Hepatocyte (in vitro differentiated cells): ENCODE measurements at regions not wholly inside any gene's neighbourhood (a gene's known extent, or its start where the extent isn't known, plus 50 kb on each side); places are given as distances from the start of the nearest gene placed in this dataset.

Experiments
- DNase-seq: peaks from one replicate; pipeline ENCODE4 v3.0.0-alpha.2; 2016; ENCODE audit warnings: low spot score
- H2AFZ ChIP-seq: fragments of 200-600 bp; sonication (generic); 2 replicates; pipeline ENCODE4 v1.6.0; 2016; ENCODE audit warnings: antibody characterized with exemption, mild to moderate bottlenecking
- H3K27ac ChIP-seq: fragments of 200-600 bp; sonication (generic); 2 replicates; pipeline ENCODE4 v1.5.1; 2016; ENCODE audit warnings: mild to moderate bottlenecking
- H3K27me3 ChIP-seq: fragments of 200-600 bp; sonication (generic); 2 replicates; pipeline ENCODE4 v1.6.1; 2016
- H3K36me3 ChIP-seq: fragments of 200-600 bp; sonication (generic); replicated peaks from 2 replicates; pipeline ENCODE4 v1.5.1; 2016; ENCODE audit warnings: low read depth; ENCODE audit not compliant: insufficient read depth
- H3K4me1 ChIP-seq: fragments of 200-600 bp; sonication (generic); 2 replicates; pipeline ENCODE4 v1.5.1; 2016; ENCODE audit warnings: mild to moderate bottlenecking, moderate library complexity; ENCODE audit not compliant: insufficient read depth
- H3K4me2 ChIP-seq: fragments of 200-600 bp; sonication (generic); 2 replicates; pipeline ENCODE4 v1.6.0; 2016
- H3K4me3 ChIP-seq: fragments of 200-600 bp; sonication (generic); 2 replicates; pipeline ENCODE4 v1.5.1; 2016; ENCODE audit warnings: mild to moderate bottlenecking
- H3K79me2 ChIP-seq: fragments of 200-600 bp; sonication (generic); 2 replicates; pipeline ENCODE4 v1.6.0; 2017; ENCODE audit warnings: mild to moderate bottlenecking
- H3K9me2 ChIP-seq: fragments of 200-600 bp; sonication (generic); replicated peaks from 2 replicates; pipeline ENCODE4 v1.6.0; 2017; ENCODE audit warnings: mild to moderate bottlenecking; ENCODE audit not compliant: insufficient read depth
- H3K9me3 ChIP-seq: fragments of 200-600 bp; sonication (generic); 2 replicates; pipeline ENCODE4 v1.5.1; 2016; ENCODE audit warnings: low read depth, mild to moderate bottlenecking
- H4K20me1 ChIP-seq: fragments of 200-600 bp; sonication (generic); 2 replicates; pipeline ENCODE4 v1.6.0; 2016; ENCODE audit warnings: mild to moderate bottlenecking; ENCODE audit not compliant: insufficient read depth, poor library complexity, severe bottlenecking
- EZH2 ChIP-seq: fragments of 200-600 bp; sonication (generic); IDR thresholded peaks from 2 replicates; pipeline ENCODE4 v1.6.1; 2016; ENCODE audit warnings: antibody characterized with exemption, mild to moderate bottlenecking, borderline replicate concordance
- EZH2phosphoT487 ChIP-seq: fragments of 200-600 bp; sonication (generic); IDR thresholded peaks from one replicate; pipeline ENCODE4 v1.6.1; 2018; ENCODE audit warnings: antibody characterized with exemption, mild to moderate bottlenecking, low read depth, moderate library complexity; ENCODE audit not compliant: unreplicated experiment, severe bottlenecking
- WGBS: methylation state at CpG from one replicate; pipeline ENCODE4 v1.1.6; 2016; ENCODE audit warnings: low lambda C conversion rate; ENCODE audit errors: missing lambda C conversion rate; 5-methylcytosine and 5-hydroxymethylcytosine counted together
- TF ChIP-seq, protein P1 (sequence below): fragments of 200-600 bp; sonication (generic); IDR thresholded peaks from 2 replicates; pipeline ENCODE4 v1.5.1; 2016; ENCODE audit warnings: antibody characterized with exemption, mild to moderate bottlenecking; ENCODE audit not compliant: poor library complexity

GRCh38 chr7:81449105-81449504 lies 320.7 kb downstream of the HGF start:
- Histone ChIP-seq H3K27ac (no peak overlapping the region), H3K27me3 (no peaks in the 10 kb centered on the region), H3K4me1 (no peaks in the 10 kb centered on the region), H3K4me3 (no peak overlapping the region), H3K9me2 (no peaks in the 10 kb centered on the region), H3K4me2 (no peak overlapping the region), H3K36me3 (no peaks in the 10 kb centered on the region), H3K9me3 (no peaks in the 10 kb centered on the region), H2AFZ (no peak overlapping the region), H4K20me1 (no peaks in the 10 kb centered on the region), H3K79me2 (no peaks in the 10 kb centered on the region)
- DNase-seq = no peak
- TF ChIP-seq EZH2 (no peak), EZH2phosphoT487 (no peak)
- TF ChIP-seq, protein P1, sequence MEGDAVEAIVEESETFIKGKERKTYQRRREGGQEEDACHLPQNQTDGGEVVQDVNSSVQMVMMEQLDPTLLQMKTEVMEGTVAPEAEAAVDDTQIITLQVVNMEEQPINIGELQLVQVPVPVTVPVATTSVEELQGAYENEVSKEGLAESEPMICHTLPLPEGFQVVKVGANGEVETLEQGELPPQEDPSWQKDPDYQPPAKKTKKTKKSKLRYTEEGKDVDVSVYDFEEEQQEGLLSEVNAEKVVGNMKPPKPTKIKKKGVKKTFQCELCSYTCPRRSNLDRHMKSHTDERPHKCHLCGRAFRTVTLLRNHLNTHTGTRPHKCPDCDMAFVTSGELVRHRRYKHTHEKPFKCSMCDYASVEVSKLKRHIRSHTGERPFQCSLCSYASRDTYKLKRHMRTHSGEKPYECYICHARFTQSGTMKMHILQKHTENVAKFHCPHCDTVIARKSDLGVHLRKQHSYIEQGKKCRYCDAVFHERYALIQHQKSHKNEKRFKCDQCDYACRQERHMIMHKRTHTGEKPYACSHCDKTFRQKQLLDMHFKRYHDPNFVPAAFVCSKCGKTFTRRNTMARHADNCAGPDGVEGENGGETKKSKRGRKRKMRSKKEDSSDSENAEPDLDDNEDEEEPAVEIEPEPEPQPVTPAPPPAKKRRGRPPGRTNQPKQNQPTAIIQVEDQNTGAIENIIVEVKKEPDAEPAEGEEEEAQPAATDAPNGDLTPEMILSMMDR = no peak

DNA sequence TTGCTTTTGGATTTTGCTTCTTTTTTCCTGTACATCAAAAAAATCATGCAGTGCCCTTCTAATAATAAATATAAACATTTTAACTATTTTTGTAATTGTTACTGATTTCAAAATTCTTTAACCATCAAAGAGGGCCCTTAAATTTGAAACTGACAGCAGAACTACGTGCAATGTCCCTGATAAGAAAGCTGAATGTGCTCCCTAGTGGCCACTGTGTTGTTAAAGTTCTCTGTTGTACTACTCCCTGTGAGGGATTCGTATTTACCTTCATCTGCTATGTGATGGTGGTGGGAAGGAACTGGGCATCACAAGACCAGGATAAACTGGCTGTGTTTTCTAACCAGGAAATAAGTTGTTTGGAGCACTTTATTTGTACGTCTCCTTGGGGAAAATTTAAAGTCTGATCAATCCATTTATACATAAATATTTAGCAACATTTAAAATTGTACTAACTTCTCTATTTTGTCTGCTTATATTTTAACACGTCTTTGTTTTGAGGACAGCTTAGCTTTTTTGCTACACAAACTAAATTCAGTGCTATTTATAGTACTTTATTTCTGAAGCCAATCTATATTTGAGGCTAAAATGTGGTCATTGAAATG lies 322.4 kb downstream of the HGF start:
- H3K4me2 ChIP-seq = no peak overlapping the region
- H3K9me3 ChIP-seq = no peaks in the 10 kb centered on the region
- no peak overlapping the region for H2AFZ ChIP-seq
- H3K4me1 ChIP-seq = no peaks in the 10 kb centered on the region
- DNase-seq = peak; percentile 69
- H4K20me1 ChIP-seq = no peaks in the 10 kb centered on the region
- H3K9me2 ChIP-seq = no peaks in the 10 kb centered on the region
- 38% methylated on average over 4 of the region's 4 CpGs for WGBS
- H3K27ac ChIP-seq = no peak overlapping the region
- TF ChIP-seq, protein P1 = peak; percentile 70
- TF ChIP-seq EZH2 = no peak
- H3K27me3 ChIP-seq = no peaks in the 10 kb centered on the region
- no peak overlapping the region for H3K4me3 ChIP-seq
- H3K36me3 ChIP-seq = no peaks in the 10 kb centered on the region
- H3K79me2 ChIP-seq = no peaks in the 10 kb centered on the region

GRCh38 chr7:81446212-81446611 lies 323.6 kb downstream of the HGF start:
- H3K27ac ChIP-seq = no peak overlapping the region
- H3K27me3 ChIP-seq = no peaks in the 10 kb centered on the region
- H3K9me2 ChIP-seq = no peaks in the 10 kb centered on the region
- 87% methylated on average over 1 of the region's 1 CpG for WGBS
- H2AFZ ChIP-seq = no peak overlapping the region
- no peaks in the 10 kb centered on the region for H4K20me1 ChIP-seq
- no peaks in the 10 kb centered on the region for H3K9me3 ChIP-seq
- H3K4me2 ChIP-seq = no peak overlapping the region
- DNase-seq = no peak
- no peak overlapping the region for H3K4me3 ChIP-seq
- TF ChIP-seq EZH2 (no peak), EZH2phosphoT487 (no peak)
- TF ChIP-seq, protein P1 = no peak
- no peaks in the 10 kb centered on the region for H3K79me2 ChIP-seq
- H3K4me1 ChIP-seq = no peaks in the 10 kb centered on the region
- no peaks in the 10 kb centered on the region for H3K36me3 ChIP-seq

GRCh38 chr7:81445462-81445861 lies 324.4 kb downstream of the HGF start:
- Histone ChIP-seq H3K27ac (no peak overlapping the region), H2AFZ (no peak overlapping the region), H3K79me2 (no peaks in the 10 kb centered on the region), H3K9me2 (no peaks in the 10 kb centered on the region), H3K36me3 (no peaks in the 10 kb centered on the region), H3K4me3 (no peak overlapping the region), H3K4me1 (no peaks in the 10 kb centered on the region), H3K4me2 (no peak overlapping the region), H4K20me1 (no peaks in the 10 kb centered on the region), H3K27me3 (no peaks in the 10 kb centered on the region), H3K9me3 (no peaks in the 10 kb centered on the region)
- TF ChIP-seq EZH2 = no peak
- TF ChIP-seq, protein P1 = no peak
- TF ChIP-seq EZH2phosphoT487 = no peak
- 97% methylated on average over 1 of the region's 1 CpG for WGBS
- no peak for DNase-seq
